IgD-negative memory B cell (primary cell): ENCODE measurements at regions not wholly inside any gene's neighbourhood (a gene's known extent, or its start where the extent isn't known, plus 50 kb on each side); places are given as distances from the start of the nearest gene placed in this dataset.

Experiments
- H3K27ac Mint-ChIP-seq, 3 donors: one replicate each; pipeline ENCODE4 v1.8.0; 2020 to 2022; ENCODE audit warnings: mild to moderate bottlenecking in 3 of 3, mixed read lengths in 3 of 3, moderate library complexity in 1 of 3
- H3K27me3 Mint-ChIP-seq: one replicate; pipeline ENCODE4 v1.8.0; 2021; ENCODE audit warnings: mixed read lengths
- H3K36me3 Mint-ChIP-seq: one replicate; pipeline ENCODE4 v1.8.0; 2020; ENCODE audit warnings: mild to moderate bottlenecking, mixed read lengths
- H3K4me1 Mint-ChIP-seq, 3 donors: one replicate each; pipeline ENCODE4 v1.8.0; 2020 to 2022; ENCODE audit warnings: mixed read lengths in 3 of 3, mild to moderate bottlenecking in 1 of 3
- H3K4me3 Mint-ChIP-seq, 4 donors: one replicate each; pipeline ENCODE4 v1.8.0; 2020 to 2022; ENCODE audit warnings: mild to moderate bottlenecking in 4 of 4, mixed read lengths in 4 of 4, moderate library complexity in 3 of 4
- H3K9me3 Mint-ChIP-seq, 3 donors: one replicate each; pipeline ENCODE4 v1.8.0; 2020 to 2021; ENCODE audit warnings: mixed read lengths in 3 of 3, mild to moderate bottlenecking in 1 of 3

DNA sequence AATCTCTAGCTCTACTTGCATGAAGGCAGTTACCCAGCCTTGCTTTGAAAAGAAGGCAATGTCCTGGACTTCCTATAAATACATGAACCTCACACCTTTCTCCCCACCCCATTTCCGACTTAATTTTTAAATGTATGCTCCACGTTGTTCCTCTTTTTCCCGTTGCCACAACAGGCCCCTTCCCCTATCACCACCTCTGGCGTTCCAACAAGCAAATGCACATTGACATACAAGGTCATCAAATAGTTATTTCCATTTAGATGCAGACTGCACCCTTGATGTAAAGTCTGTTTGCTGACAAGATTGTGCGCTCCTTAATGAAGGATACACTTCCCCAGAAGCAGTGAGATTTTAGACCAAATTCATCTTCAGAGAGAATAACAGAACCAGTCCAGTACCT lies 260.7 kb upstream of the UMPS start:
- Mint-ChIP-seq H3K9me3 (peaks cover 0 to 2% (median 0%) of the 10 kb centered on the region in 3 donors), H3K27ac (no peak overlapping the region), H3K4me1 (no peaks in the 10 kb centered on the region), H3K4me3 (no peak overlapping the region), H3K27me3 (peaks cover 5% of the 10 kb centered on the region), H3K36me3 (no peaks in the 10 kb centered on the region)

GRCh38 chr3:124478830-124479229 lies 251.4 kb upstream of the UMPS start:
- Mint-ChIP-seq H3K36me3 (no peaks in the 10 kb centered on the region), H3K9me3 (no peaks in the 10 kb centered on the region), H3K4me3 (no peak overlapping the region), H3K4me1 (no peaks in the 10 kb centered on the region), H3K27ac (no peak overlapping the region), H3K27me3 (peaks cover 10% of the 10 kb centered on the region)

GRCh38 chr3:124483915-124484470 lies 246.3 kb upstream of the UMPS start:
- Mint-ChIP-seq H3K9me3 (no peaks in the 10 kb centered on the region), H3K4me1 (no peaks in the 10 kb centered on the region), H3K27me3 (peaks cover 17% of the 10 kb centered on the region), H3K27ac (no peak overlapping the region), H3K4me3 (no peak overlapping the region), H3K36me3 (no peaks in the 10 kb centered on the region)

- no peaks in the 10 kb centered on the region for H3K4me1 Mint-ChIP-seq
- peaks cover 17% of the 10 kb centered on the region for H3K27me3 Mint-ChIP-seq
- H3K9me3 Mint-ChIP-seq = no peaks in the 10 kb centered on the region
- no peaks in the 10 kb centered on the region for H3K36me3 Mint-ChIP-seq
- H3K27ac Mint-ChIP-seq = no peak overlapping the region
- no peak overlapping the region for H3K4me3 Mint-ChIP-seq
Measured at GRCh38 chr3:124486324-124486723, 243.9 kb upstream of the UMPS start.

DNA sequence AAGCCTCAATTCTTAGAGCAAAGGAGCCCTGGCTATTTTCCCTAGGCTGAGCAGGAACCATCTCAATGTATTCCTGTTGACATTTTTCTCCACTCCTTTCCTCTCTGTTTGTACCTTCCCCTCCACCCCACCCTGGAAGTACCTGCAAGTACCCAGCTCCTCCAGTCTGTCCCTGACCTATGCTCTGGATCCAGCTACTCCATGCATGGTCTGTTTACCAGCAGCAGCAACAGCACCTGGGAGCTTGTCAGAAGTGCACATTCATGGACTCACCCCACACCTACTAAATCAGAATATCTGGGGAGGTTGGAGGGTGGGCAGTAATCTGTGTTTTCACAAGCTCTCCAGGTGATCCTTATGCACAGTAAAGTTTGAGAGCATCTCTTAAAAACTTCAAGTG lies 240.7 kb upstream of the UMPS start:
- peaks cover 13% of the 10 kb centered on the region for H3K27me3 Mint-ChIP-seq
- H3K36me3 Mint-ChIP-seq = peaks cover 2% of the 10 kb centered on the region
- no peaks in the 10 kb centered on the region for H3K4me1 Mint-ChIP-seq
- H3K9me3 Mint-ChIP-seq = no peaks in the 10 kb centered on the region
- H3K4me3 Mint-ChIP-seq = no peak overlapping the region
- H3K27ac Mint-ChIP-seq = no peak overlapping the region

DNA sequence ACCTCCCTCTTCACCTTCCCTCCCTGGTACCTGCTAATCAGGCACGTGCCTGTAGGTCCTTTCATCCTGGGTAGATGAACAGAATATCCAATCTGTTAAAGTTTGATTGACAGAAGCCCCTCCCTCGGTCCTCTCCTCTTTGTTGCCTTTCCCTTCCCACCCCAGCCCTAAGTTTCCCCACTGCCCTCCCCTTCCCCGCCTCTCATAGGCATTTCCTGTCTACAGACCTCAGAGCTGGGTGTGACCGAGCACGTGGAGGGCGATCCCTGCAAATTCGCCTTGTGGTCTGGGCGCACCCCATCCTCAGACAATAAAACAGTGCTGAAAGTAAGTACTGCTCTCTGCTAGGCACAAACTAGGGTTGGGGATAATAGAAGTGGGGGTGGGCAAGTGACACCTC lies 239.2 kb upstream of the UMPS start:
- Mint-ChIP-seq H3K4me3 (no peak overlapping the region), H3K4me1 (no peaks in the 10 kb centered on the region), H3K27me3 (peaks cover 5% of the 10 kb centered on the region)

DNA sequence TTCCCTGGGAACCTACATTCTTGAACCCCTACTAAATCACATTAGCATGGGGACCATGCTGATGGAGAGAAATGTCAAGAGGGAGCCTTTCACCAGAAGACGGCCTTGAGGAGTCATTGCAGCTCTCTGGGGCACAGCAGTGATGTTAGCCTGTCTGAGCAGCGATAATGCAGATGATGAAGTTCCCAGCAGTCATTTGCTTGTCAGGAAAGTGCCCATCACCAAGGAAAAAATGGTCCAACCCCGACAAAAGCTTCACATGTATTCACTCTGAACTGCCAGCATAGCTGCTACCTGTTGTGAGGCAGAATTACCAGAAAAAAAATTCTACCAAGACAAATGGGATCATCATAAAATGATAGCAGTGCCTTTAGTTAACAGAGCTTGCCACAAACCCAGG lies 238.4 kb upstream of the UMPS start:
- H3K36me3 Mint-ChIP-seq = peaks cover 2% of the 10 kb centered on the region
- no peaks in the 10 kb centered on the region for H3K9me3 Mint-ChIP-seq
- H3K27ac Mint-ChIP-seq = no peak overlapping the region
- H3K27me3 Mint-ChIP-seq = peaks cover 4% of the 10 kb centered on the region
- H3K4me3 Mint-ChIP-seq = no peak overlapping the region
- no peaks in the 10 kb centered on the region for H3K4me1 Mint-ChIP-seq

More for the DNA sequence above, 239.2 kb upstream of the UMPS start:
- Mint-ChIP-seq H3K27ac (no peak overlapping the region), H3K36me3 (peaks cover 2% of the 10 kb centered on the region), H3K9me3 (no peaks in the 10 kb centered on the region)

- no peak overlapping the region for H3K4me3 Mint-ChIP-seq
- H3K9me3 Mint-ChIP-seq = no peaks in the 10 kb centered on the region
- H3K27ac Mint-ChIP-seq = no peak overlapping the region
- H3K27me3 Mint-ChIP-seq = peaks cover 4% of the 10 kb centered on the region
- peaks cover 2% of the 10 kb centered on the region for H3K36me3 Mint-ChIP-seq
- no peaks in the 10 kb centered on the region for H3K4me1 Mint-ChIP-seq
Measured at GRCh38 chr3:124492824-124493223, 237.4 kb upstream of the UMPS start.

DNA sequence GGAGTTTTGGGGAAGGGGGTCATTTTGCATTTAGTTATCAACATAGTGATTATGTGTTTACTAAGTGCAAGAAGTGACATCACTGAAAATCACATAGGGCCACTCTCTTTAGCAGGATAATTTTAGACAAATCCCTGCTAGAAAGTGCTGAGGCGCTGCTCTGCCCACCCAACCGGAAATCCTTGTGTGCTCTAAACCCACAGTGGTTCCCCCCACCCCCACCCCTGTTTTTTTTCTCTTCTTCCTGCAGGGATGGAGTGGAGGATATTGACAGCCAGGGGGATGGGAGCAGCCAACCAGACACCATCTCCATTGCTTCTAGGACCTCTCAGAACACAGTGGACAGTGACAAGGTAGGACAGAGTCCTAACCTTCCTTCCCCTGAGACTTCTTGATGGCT lies 234.2 kb upstream of the UMPS start:
- Mint-ChIP-seq H3K4me3 (no peak overlapping the region), H3K9me3 (no peaks in the 10 kb centered on the region), H3K27me3 (peaks cover 5% of the 10 kb centered on the region), H3K4me1 (no peaks in the 10 kb centered on the region), H3K36me3 (peaks cover 2% of the 10 kb centered on the region), H3K27ac (no peak overlapping the region)

DNA sequence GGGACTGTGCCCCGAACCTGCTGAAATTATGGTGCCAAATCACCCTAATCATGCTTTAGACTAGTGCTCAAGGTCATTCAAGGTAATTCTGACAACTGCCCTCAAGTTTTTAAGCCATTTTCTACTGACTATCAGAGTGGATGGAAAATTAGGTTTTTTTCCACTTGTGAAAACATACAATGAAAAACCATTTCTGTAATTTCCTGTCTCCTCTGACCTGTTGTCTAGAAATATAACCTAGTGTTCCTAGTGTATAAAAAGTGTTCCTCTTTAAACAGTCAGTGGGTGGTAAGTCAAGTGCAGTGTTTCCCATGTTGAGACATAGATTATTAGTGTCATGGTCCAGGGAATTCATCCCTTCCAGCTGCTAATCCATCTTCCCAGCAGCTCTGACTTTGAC lies 232.8 kb upstream of the UMPS start:
- Mint-ChIP-seq H3K36me3 (peaks cover 2% of the 10 kb centered on the region), H3K27me3 (peaks cover 10% of the 10 kb centered on the region), H3K27ac (no peak overlapping the region), H3K4me1 (no peaks in the 10 kb centered on the region), H3K9me3 (no peaks in the 10 kb centered on the region), H3K4me3 (no peak overlapping the region)

DNA sequence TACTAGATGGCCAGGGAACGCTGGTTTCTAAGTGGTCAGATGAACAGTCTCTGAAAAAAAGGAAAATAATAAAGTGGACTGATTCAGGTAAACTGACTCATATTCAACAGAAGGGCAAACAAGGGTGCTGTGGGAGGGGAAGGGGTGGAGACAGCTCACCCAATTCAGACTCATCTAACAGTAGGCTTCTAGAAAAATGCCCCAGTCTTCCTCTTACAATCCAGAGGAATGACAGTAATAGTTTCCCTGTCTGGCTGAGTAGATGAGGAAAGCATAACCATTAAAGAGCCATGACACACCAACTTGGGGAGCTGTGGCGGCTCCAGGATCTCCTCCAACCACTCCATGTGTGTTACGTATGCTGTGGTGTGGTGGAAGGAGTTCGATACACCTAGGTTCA lies 231.4 kb upstream of the UMPS start:
- no peaks in the 10 kb centered on the region for H3K4me1 Mint-ChIP-seq
- H3K27me3 Mint-ChIP-seq = peaks cover 10% of the 10 kb centered on the region
- no peak overlapping the region for H3K4me3 Mint-ChIP-seq
- peaks cover 2% of the 10 kb centered on the region for H3K36me3 Mint-ChIP-seq
- no peaks in the 10 kb centered on the region for H3K9me3 Mint-ChIP-seq
- no peak overlapping the region for H3K27ac Mint-ChIP-seq

DNA sequence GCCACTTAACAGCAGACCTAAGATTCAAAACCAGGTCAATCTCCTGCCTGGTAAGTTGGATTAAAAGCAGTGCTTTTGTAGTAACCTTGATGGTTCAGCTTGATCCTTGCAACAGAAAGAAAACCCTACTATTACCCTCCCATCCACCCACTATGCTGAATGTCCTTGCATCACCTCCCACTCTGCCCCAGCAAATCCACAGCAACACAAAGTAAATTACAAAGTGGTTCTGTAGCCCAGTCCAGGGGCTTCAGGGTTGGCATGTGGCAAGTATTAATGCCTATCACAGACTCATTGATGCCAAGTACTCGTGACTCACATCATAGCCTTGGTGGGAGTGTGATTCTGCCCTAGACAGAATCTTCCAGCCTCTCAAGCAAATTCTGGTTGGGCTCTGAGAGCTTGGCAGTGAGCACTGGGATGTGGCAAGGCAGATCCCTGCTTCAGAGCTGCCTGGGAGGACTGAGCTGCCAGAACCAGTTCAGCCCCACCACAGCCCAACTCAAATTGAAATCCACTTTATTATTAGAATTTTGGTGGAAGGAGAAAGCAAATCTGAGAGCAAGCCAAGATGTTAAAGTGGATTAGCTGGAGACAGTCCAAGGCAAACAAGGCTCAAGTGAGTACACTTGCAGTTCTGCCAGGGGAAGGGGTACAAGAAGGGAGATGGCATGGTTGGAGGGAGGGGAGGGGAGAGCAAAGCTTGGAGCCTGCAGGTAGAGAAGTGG lies 225.8 kb upstream of the UMPS start:
- Mint-ChIP-seq H3K36me3 (no peaks in the 10 kb centered on the region), H3K4me1 (no peaks in the 10 kb centered on the region), H3K4me3 (no peak overlapping the region), H3K27ac (no peak overlapping the region), H3K27me3 (peaks cover 10% of the 10 kb centered on the region), H3K9me3 (peaks cover 0 to 2% (median 0%) of the 10 kb centered on the region in 3 donors)

DNA sequence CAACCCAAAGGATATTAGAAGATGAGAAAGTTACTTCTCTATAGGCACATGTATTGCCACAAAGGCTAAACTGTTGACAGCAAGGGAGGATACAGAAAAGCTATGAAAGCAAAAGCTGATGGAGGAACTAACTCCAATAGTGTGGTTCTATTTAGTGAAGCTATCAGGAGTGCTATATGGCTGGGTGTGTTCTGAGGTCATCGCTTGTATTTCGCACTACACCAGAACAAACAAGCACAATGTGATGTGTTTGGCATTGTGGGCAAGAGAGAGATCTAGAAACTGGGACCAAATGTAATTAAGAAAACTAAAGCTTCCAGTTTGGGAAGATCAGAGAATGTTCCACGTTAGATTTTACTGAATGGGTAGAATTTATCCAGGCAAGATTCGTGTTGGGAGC lies 220.4 kb upstream of the UMPS start:
- Mint-ChIP-seq H3K4me1 (no peaks in the 10 kb centered on the region), H3K9me3 (peaks cover 0 to 2% (median 0%) of the 10 kb centered on the region in 3 donors), H3K36me3 (no peaks in the 10 kb centered on the region), H3K4me3 (no peak overlapping the region), H3K27ac (no peak overlapping the region), H3K27me3 (peaks cover 11% of the 10 kb centered on the region)

- Mint-ChIP-seq H3K4me3 (no peak overlapping the region), H3K36me3 (no peaks in the 10 kb centered on the region), H3K27me3 (peaks cover 11% of the 10 kb centered on the region), H3K9me3 (peaks cover 0 to 2% (median 0%) of the 10 kb centered on the region in 3 donors), H3K4me1 (no peaks in the 10 kb centered on the region), H3K27ac (no peak overlapping the region)
Measured at GRCh38 chr3:124510290-124510689, 220.0 kb upstream of the UMPS start.

DNA sequence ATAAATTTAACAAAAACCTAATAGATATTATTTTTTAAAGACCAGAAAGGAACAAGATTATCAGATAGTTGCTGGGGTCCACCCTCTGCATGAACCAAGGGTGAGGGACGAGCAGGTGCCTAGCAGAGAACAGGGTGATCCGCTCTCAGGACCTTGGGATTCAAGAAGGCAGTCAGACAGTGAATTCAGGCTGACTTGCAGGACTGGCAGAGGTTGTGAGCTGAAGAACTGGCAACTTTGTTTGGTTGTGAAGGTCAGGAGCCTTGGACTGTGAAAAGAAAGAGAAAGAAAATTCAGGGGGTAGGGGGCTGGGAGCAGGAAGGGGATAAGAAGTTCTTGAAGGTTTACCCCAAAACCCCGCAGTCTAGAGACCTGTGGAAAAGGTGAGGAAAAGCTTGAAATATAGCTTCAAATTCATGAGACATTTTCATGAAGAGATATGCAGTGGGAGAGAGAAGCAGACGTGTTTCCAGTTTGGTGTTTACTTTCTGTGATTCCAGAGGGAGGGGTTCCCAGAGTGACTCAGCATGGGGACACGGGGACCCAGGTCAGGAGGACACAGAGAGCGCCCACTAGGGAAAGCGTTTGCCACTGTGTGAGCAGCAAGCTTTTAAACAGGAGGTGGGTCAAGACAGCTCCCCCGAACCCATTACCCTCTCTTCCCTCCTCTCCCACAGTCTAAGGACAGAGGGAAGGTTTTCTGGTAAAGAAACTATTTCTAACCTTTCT lies 217.2 kb upstream of the UMPS start:
- H3K27ac Mint-ChIP-seq = no peak overlapping the region
- peaks cover 11% of the 10 kb centered on the region for H3K27me3 Mint-ChIP-seq
- H3K9me3 Mint-ChIP-seq = peaks cover 0 to 2% (median 0%) of the 10 kb centered on the region in 3 donors
- no peaks in the 10 kb centered on the region for H3K36me3 Mint-ChIP-seq
- no peak overlapping the region for H3K4me3 Mint-ChIP-seq
- no peaks in the 10 kb centered on the region for H3K4me1 Mint-ChIP-seq

- no peaks in the 10 kb centered on the region for H3K36me3 Mint-ChIP-seq
- no peaks in the 10 kb centered on the region for H3K9me3 Mint-ChIP-seq
- no peaks in the 10 kb centered on the region for H3K4me1 Mint-ChIP-seq
- H3K27me3 Mint-ChIP-seq = peaks cover 12% of the 10 kb centered on the region
- H3K27ac Mint-ChIP-seq = no peak overlapping the region
- H3K4me3 Mint-ChIP-seq = no peak overlapping the region
Measured at GRCh38 chr3:124513610-124513997, 216.6 kb upstream of the UMPS start.
